H1 (cell line): ENCODE measurements at regions not wholly inside any gene's neighbourhood (a gene's known extent, or its start where the extent isn't known, plus 50 kb on each side); places are given as distances from the start of the nearest gene placed in this dataset.

Source experiments
- CTCF ChIA-PET: fragments of 300-600 bp; sonication (Branson Sonifier 250); formaldehyde crosslinking; loops from one replicate; lab custom pipeline; 2021; ENCODE audit not compliant: partially characterized antibody; lab: Charles Lee
- POLR2A ChIA-PET: fragments of 300-600 bp; sonication (Branson Sonifier 250); formaldehyde crosslinking; loops from one replicate; lab custom pipeline; 2021; ENCODE audit warnings: inconsistent platforms; ENCODE audit not compliant: partially characterized antibody; lab: Charles Lee
- DNase-seq, 2 experiments: peaks; one replicate each; pipeline versions ENCODE4 v3.0.0 to v3.0.0-alpha.2; 2010 to 2022; ENCODE audit warnings: low spot score in 2 of 2, low read depth in 1 of 2, mixed read lengths in 1 of 2
- FAIRE-seq: peaks from 2 replicates; lab custom pipeline; 2011; peaks lifted over from hg19 to GRCh38; lab: Jason Lieb, UNC
- H2AFZ ChIP-seq: 2 replicates; pipeline ENCODE4 v1.8.1; 2012; ENCODE audit warnings: low read length, inconsistent platforms
- H2AK5ac ChIP-seq: 2 replicates; pipeline ENCODE4 v1.6.1; 2013; ENCODE audit warnings: low read depth, low read length
- H2BK120ac ChIP-seq: replicated peaks from 2 replicates; pipeline ENCODE3; 2013; ENCODE audit warnings: low read depth, low read length, inconsistent platforms
- H2BK12ac ChIP-seq: 2 replicates; pipeline ENCODE4 v1.6.1; 2013; ENCODE audit warnings: low read depth, low read length
- H2BK15ac ChIP-seq: 2 replicates; pipeline ENCODE4 v1.6.1; 2013; ENCODE audit warnings: low read length
- H2BK20ac ChIP-seq: 2 replicates; pipeline ENCODE4 v1.6.1; 2013; ENCODE audit warnings: low read length
- H2BK5ac ChIP-seq: 2 replicates; pipeline ENCODE4 v1.6.1; 2013; ENCODE audit warnings: low read depth, low read length
- H3K14ac ChIP-seq: 2 replicates; pipeline ENCODE4 v1.6.1; 2013; ENCODE audit warnings: inconsistent platforms; ENCODE audit not compliant: insufficient read length
- H3K18ac ChIP-seq: 2 replicates; pipeline ENCODE4 v1.6.1; 2013; ENCODE audit warnings: low read length; ENCODE audit errors: extremely low read depth
- H3K23ac ChIP-seq: 2 replicates; pipeline ENCODE4 v1.6.1; 2013; ENCODE audit warnings: inconsistent platforms; ENCODE audit not compliant: insufficient read length
- H3K23me2 ChIP-seq: 2 replicates; pipeline ENCODE4 v1.6.1; 2013; ENCODE audit warnings: low read depth, low read length
- H3K27ac ChIP-seq: 2 replicates; pipeline ENCODE4 v1.6.1; 2011; ENCODE audit warnings: low read depth, low read length, inconsistent platforms
- H3K27me3 ChIP-seq, 4 experiments: replicated peaks in 1 of 4; 1 replicate in 1 of 4; 2 replicates in 3 of 4; pipeline versions ENCODE4 v1.6.1 to v1.8.1; 2011 to 2013; ENCODE audit warnings: low read length in 3 of 4, mild to moderate bottlenecking in 3 of 4, inconsistent platforms in 2 of 4, mixed read lengths in 2 of 4, moderate library complexity in 1 of 4; ENCODE audit not compliant: control insufficient read depth in 3 of 4, insufficient read depth in 3 of 4; ENCODE audit errors: extremely low read depth in 1 of 4
- H3K36me3 ChIP-seq, 4 experiments: 2 replicates each; pipeline versions ENCODE4 v1.6.1 to v1.8.1; 2011 to 2013; ENCODE audit warnings: mild to moderate bottlenecking in 4 of 4, low read length in 3 of 4, moderate library complexity in 2 of 4, control low read depth in 1 of 4, inconsistent platforms in 1 of 4; ENCODE audit not compliant: insufficient read depth in 4 of 4, control insufficient read depth in 2 of 4
- H3K4ac ChIP-seq: replicated peaks from 2 replicates; pipeline ENCODE3; 2013; ENCODE audit warnings: low read length, low read depth, mixed read lengths, inconsistent platforms; ENCODE audit not compliant: insufficient read length
- H3K4me1 ChIP-seq, 4 experiments: replicated peaks in 1 of 4; 1 replicate in 1 of 4; 2 replicates in 3 of 4; pipeline versions ENCODE4 v1.6.1 to v1.8.1; 2011 to 2013; ENCODE audit warnings: low read length in 3 of 4, inconsistent platforms in 2 of 4, mixed read lengths in 1 of 4; ENCODE audit not compliant: insufficient read depth in 4 of 4, control insufficient read depth in 3 of 4
- H3K4me2 ChIP-seq, 2 experiments: 2 replicates each; pipeline versions ENCODE4 v1.6.1 to v1.8.1; 2011 to 2013; ENCODE audit warnings: low read depth in 2 of 2, low read length in 2 of 2, control low read depth in 1 of 2, inconsistent platforms in 1 of 2, mild to moderate bottlenecking in 1 of 2; ENCODE audit not compliant: insufficient read depth in 1 of 2
- H3K4me3 ChIP-seq, 4 experiments: fragments of 200-600, 300-600 bp in 1 of 4; sonication (generic), shearing (Covaris generic), sonication (Bioruptor Twin) in 1 of 4; 2 replicates each; pipeline versions ENCODE4 v1.5.1 to v1.8.1; 2011 to 2016; ENCODE audit warnings: low read length in 4 of 4, low read depth in 3 of 4, control low read depth in 2 of 4, inconsistent platforms in 2 of 4, mild to moderate bottlenecking in 2 of 4, mixed read lengths in 1 of 4, moderate library complexity in 1 of 4; ENCODE audit not compliant: insufficient read depth in 2 of 4; ENCODE audit errors: extremely low read depth in 1 of 4
- H3K56ac ChIP-seq: replicated peaks from 2 replicates; pipeline ENCODE3; 2013; ENCODE audit warnings: low read depth, mild to moderate bottlenecking, mixed read lengths, low read length, inconsistent platforms; ENCODE audit not compliant: insufficient read length
- H3K79me1 ChIP-seq: 2 replicates; pipeline ENCODE4 v1.6.1; 2013; ENCODE audit warnings: low read depth, low read length, control low read depth
- H3K79me2 ChIP-seq, 2 experiments: 2 replicates each; pipeline versions ENCODE4 v1.6.1 to v1.8.1; 2012 to 2013; ENCODE audit warnings: low read length in 2 of 2, mild to moderate bottlenecking in 2 of 2, inconsistent platforms in 1 of 2; ENCODE audit not compliant: insufficient read depth in 2 of 2, control insufficient read depth in 1 of 2
- H3K9ac ChIP-seq, 4 experiments: replicated peaks in 1 of 4; 1 replicate in 1 of 4; 2 replicates in 3 of 4; pipeline versions ENCODE4 v1.6.1 to v1.8.1; 2011 to 2013; ENCODE audit warnings: low read depth in 3 of 4, low read length in 3 of 4, control low read depth in 2 of 4, mild to moderate bottlenecking in 2 of 4, moderate library complexity in 2 of 4, inconsistent platforms in 1 of 4; ENCODE audit errors: extremely low read depth in 1 of 4
- H3K9me3 ChIP-seq, 2 experiments: 2 replicates each; pipeline versions ENCODE4 v1.6.1 to v1.8.1; 2012 to 2013; ENCODE audit warnings: mild to moderate bottlenecking in 2 of 2, moderate library complexity in 2 of 2, control low read depth in 1 of 2, inconsistent platforms in 1 of 2, low read depth in 1 of 2, low read length in 1 of 2, mixed read lengths in 1 of 2; ENCODE audit not compliant: insufficient read depth in 2 of 2
- H4K20me1 ChIP-seq, 2 experiments: replicated peaks in 1 of 2; 2 replicates each; pipeline versions ENCODE3 to v1.8.1; 2011 to 2013; ENCODE audit warnings: inconsistent platforms in 2 of 2, low read length in 2 of 2, mild to moderate bottlenecking in 1 of 2; ENCODE audit not compliant: insufficient read depth in 2 of 2, control insufficient read depth in 1 of 2
- H4K5ac ChIP-seq: 2 replicates; pipeline ENCODE4 v1.6.1; 2013; ENCODE audit warnings: low read length, low read depth, mixed read lengths, inconsistent platforms; ENCODE audit not compliant: insufficient read length
- H4K8ac ChIP-seq: 2 replicates; pipeline ENCODE4 v1.8.0; 2013; ENCODE audit warnings: mild to moderate bottlenecking, moderate library complexity, low read length, inconsistent platforms; ENCODE audit not compliant: insufficient read depth; ENCODE audit errors: extremely low read depth
- H4K91ac ChIP-seq: replicated peaks from 2 replicates; pipeline ENCODE3; 2013; ENCODE audit warnings: low read length, mixed read lengths, inconsistent platforms; ENCODE audit not compliant: insufficient read length
- CBX5 ChIP-seq: fragments of 300-800, 300-1000 bp; sonication (generic); IDR thresholded peaks from 2 replicates; pipeline ENCODE4 v1.7.1; 2016; ENCODE audit warnings: antibody characterized with exemption, low read length, low read depth
- CHD2 ChIP-seq: IDR thresholded peaks from 2 replicates; pipeline ENCODE4 v1.6.1; 2012; ENCODE audit warnings: low read length, improper control_type of control experiment
- EP300 ChIP-seq, 2 experiments: IDR thresholded peaks; 1 replicate in 1 of 2; 2 replicates in 1 of 2; pipeline ENCODE4 v1.6.1; 2011 to 2012; ENCODE audit warnings: low read depth in 2 of 2, low read length in 2 of 2, mild to moderate bottlenecking in 2 of 2, borderline replicate concordance in 1 of 2, inconsistent platforms in 1 of 2, moderate library complexity in 1 of 2
- NANOG ChIP-seq: IDR thresholded peaks from 2 replicates; pipeline ENCODE4 v1.6.1; 2011; ENCODE audit warnings: low read length, low read depth, mild to moderate bottlenecking, inconsistent platforms; ENCODE audit not compliant: insufficient read depth, poor library complexity, severe bottlenecking
- RBBP5 ChIP-seq: IDR thresholded peaks from 2 replicates; pipeline ENCODE4 v1.7.1; 2012; ENCODE audit warnings: low read depth, mild to moderate bottlenecking, inconsistent platforms, low read length, moderate library complexity, borderline replicate concordance
- RXRA ChIP-seq: IDR thresholded peaks from 2 replicates; pipeline ENCODE4 v1.6.1; 2011; ENCODE audit warnings: low read depth, mild to moderate bottlenecking, low read length, moderate library complexity; ENCODE audit not compliant: insufficient read depth
- SIX5 ChIP-seq: IDR thresholded peaks from 2 replicates; pipeline ENCODE4 v1.6.1; 2011; ENCODE audit warnings: mild to moderate bottlenecking, low read depth, low read length
- SP4 ChIP-seq: IDR thresholded peaks from 2 replicates; pipeline ENCODE4 v1.6.1; 2012; ENCODE audit warnings: low read length, inconsistent platforms
- TBP ChIP-seq: IDR thresholded peaks from 2 replicates; pipeline ENCODE4 v1.6.1; 2011; ENCODE audit warnings: low read depth, low read length, improper control_type of control experiment
- ZNF274 ChIP-seq: IDR thresholded peaks from 2 replicates; pipeline ENCODE4 v1.7.0; 2012; ENCODE audit warnings: low read length, borderline replicate concordance; ENCODE audit errors: extremely low read depth
- WGBS, 2 experiments: shearing (Covaris generic) in 1 of 2; methylation state at CpG; one replicate each; pipeline versions ENCODE4 v1.1.6 to v1.1.7; 2013 to 2015; ENCODE audit warnings: low lambda C conversion rate in 2 of 2, mixed read lengths in 2 of 2, inconsistent platforms in 1 of 2, low coverage in 1 of 2, missing lambda C conversion rate in 1 of 2; ENCODE audit not compliant: insufficient replicate concordance in 2 of 2, insufficient coverage in 1 of 2, insufficient read length in 1 of 2; ENCODE audit errors: extremely low coverage in 1 of 2, missing lambda C conversion rate in 1 of 2; 5-methylcytosine and 5-hydroxymethylcytosine counted together
- TF ChIP-seq, protein P1 (sequence below), 3 experiments: IDR thresholded peaks; 1 replicate in 2 of 3; 2 replicates in 1 of 3; pipeline versions ENCODE4 v1.5.1 to v1.6.1; 2011; ENCODE audit warnings: low read length in 3 of 3, mild to moderate bottlenecking in 3 of 3, inconsistent platforms in 2 of 3, low read depth in 1 of 3, moderate library complexity in 1 of 3; ENCODE audit not compliant: insufficient read depth in 1 of 3; ENCODE audit errors: control extremely low read depth in 1 of 3

DNA sequence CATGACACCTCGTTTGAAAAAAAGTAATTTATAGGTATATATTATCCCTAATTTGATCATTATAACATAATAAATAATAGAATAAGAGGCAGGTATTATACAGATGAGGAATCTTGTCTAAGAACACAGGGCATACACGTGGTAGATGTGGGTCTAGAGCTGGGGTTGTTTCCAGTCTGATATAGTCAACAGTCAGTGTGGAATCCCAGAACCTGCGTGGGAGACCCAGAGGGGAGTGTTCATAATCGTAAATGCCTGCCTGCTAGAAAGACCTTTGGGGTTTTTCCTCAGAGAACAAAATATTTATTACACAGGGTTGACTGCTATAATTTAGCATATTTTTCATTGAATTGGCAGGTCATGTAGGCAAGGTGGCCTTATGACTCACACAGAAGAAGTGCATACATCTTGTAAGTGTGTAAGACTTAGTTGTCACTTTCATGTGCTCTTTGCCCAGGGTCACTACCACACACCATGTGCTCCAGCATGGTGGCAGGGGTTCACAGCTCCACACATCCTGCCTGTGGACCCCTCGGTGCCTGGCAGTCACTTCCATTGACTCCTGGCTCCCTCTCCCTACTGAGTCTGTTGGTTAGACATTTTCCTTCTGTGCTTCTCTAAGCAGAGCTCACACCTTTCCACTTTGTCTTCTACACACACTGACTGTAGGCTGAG, 94.9 kb upstream of the IKZF1 start:
- H3K4me1 ChIP-seq = no peaks in the 10 kb centered on the region
- DNase-seq = no peak
- H2BK5ac ChIP-seq = no peak overlapping the region
- ChIA-PET POLR2A (no interaction called here), CTCF (interaction anchor here (0.6 to 1.0 kb wide), 2 partner anchors 91 to 147 kb away, joined by 3 to 4 read pairs; no protein-coding TSS in a partner anchor)
- H3K23ac ChIP-seq = no peak overlapping the region
- H2BK120ac ChIP-seq = no peak overlapping the region
- H4K8ac ChIP-seq = peak overlapping the region; percentile 35
- no peak overlapping the region for H3K4ac ChIP-seq
- no peaks in the 10 kb centered on the region for H4K20me1 ChIP-seq
- H2AK5ac ChIP-seq = no peak overlapping the region
- H3K36me3 ChIP-seq = no peaks in the 10 kb centered on the region
- H3K9me3 ChIP-seq = no peaks in the 10 kb centered on the region
- no peak overlapping the region for H4K91ac ChIP-seq
- WGBS, 2 experiments = 86% methylated on average over 5 of the region's 5 CpGs; no CpG with 5 or more reads in 1 of the 2 experiments
- H3K79me1 ChIP-seq = no peaks in the 10 kb centered on the region
- H3K4me2 ChIP-seq = no peak overlapping the region
- H2AFZ ChIP-seq = no peak overlapping the region
- no peak overlapping the region for H2BK20ac ChIP-seq
- no peak for FAIRE-seq
- TF ChIP-seq, protein P1, sequence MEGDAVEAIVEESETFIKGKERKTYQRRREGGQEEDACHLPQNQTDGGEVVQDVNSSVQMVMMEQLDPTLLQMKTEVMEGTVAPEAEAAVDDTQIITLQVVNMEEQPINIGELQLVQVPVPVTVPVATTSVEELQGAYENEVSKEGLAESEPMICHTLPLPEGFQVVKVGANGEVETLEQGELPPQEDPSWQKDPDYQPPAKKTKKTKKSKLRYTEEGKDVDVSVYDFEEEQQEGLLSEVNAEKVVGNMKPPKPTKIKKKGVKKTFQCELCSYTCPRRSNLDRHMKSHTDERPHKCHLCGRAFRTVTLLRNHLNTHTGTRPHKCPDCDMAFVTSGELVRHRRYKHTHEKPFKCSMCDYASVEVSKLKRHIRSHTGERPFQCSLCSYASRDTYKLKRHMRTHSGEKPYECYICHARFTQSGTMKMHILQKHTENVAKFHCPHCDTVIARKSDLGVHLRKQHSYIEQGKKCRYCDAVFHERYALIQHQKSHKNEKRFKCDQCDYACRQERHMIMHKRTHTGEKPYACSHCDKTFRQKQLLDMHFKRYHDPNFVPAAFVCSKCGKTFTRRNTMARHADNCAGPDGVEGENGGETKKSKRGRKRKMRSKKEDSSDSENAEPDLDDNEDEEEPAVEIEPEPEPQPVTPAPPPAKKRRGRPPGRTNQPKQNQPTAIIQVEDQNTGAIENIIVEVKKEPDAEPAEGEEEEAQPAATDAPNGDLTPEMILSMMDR (IDR thresholded peaks at IDR 0.05; ENCODE audit: control extremely low read depth in 1 of 3, insufficient read depth in 1 of 3, low read depth in 1 of 3, low read length in 3 of 3) = no peak
- TF ChIP-seq EP300 (IDR thresholded peaks at IDR 0.05; ENCODE audit: borderline replicate concordance in 1 of 2, low read depth in 2 of 2, low read length in 2 of 2) = no peak
- TF ChIP-seq TBP = no peak
- TF ChIP-seq CBX5 = no peak
- no peak for TF ChIP-seq CHD2
- TF ChIP-seq SP4 = no peak
- no peak for TF ChIP-seq SIX5
- no peak for TF ChIP-seq NANOG
- no peak for TF ChIP-seq RBBP5
- TF ChIP-seq ZNF274 = no peak
- TF ChIP-seq RXRA = no peak
- no peak overlapping the region for H4K5ac ChIP-seq
- no peak overlapping the region for H3K27ac ChIP-seq
- no peak overlapping the region for H3K4me3 ChIP-seq
- H2BK15ac ChIP-seq = no peak overlapping the region
- no peak overlapping the region for H3K18ac ChIP-seq
- no peak overlapping the region for H3K56ac ChIP-seq
- no peaks in the 10 kb centered on the region for H3K23me2 ChIP-seq
- H3K79me2 ChIP-seq = no peaks in the 10 kb centered on the region
- H3K14ac ChIP-seq = no peak overlapping the region
- H2BK12ac ChIP-seq = no peak overlapping the region
- no peak overlapping the region for H3K9ac ChIP-seq
- H3K27me3 ChIP-seq = no peaks in the 10 kb centered on the region; a peak in 1 of 7 replicates
